KBM-7 (cell line): ENCODE measurements at regions not wholly inside any gene's neighbourhood (a gene's known extent, or its start where the extent isn't known, plus 50 kb on each side); places are given as distances from the start of the nearest gene placed in this dataset.

Experiments used
- DNase-seq: peaks from one replicate; pipeline ENCODE4 v3.0.0-alpha.2; 2015
- in situ Hi-C: fragments of 300-500 bp; cut with MboI; formaldehyde crosslinking; loops from 2 replicates; pipeline ENCODE4 v1.14.3; 2020; ENCODE audit warnings: low sequenced_read_pairs, low pct_unique_long_range_greater_than_20kb, mixed read lengths

DNA sequence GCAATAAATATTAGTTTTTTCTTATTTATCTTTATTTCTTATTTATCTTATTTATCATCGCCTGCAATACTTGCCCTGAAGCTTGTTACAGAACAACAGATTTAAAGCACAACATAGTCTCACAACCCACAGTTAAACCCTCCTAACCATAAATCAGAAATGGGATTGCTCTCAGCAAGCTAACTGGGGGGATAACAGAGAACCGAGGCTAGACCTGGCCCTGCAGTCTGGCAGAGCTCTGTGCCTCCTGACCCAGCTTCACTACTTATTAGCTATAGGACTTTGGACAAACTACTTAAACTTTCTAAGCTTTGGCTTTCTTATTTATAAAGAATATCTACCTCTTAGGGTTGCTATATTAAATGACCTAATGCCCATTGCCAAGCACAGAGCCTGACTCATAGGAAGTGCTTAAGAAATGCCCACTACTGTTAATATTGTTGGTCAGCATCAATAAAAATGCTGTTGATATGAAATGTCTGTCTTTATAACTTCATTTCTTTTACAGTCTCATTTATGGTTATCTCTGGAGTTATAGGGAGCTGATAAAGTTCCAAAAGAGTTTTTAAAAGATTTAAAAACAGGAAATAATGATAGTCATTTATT is 87.9 kb upstream of the BEND6 start:
- DNase-seq: no peak
- in situ Hi-C loops: no loop called here

DNA sequence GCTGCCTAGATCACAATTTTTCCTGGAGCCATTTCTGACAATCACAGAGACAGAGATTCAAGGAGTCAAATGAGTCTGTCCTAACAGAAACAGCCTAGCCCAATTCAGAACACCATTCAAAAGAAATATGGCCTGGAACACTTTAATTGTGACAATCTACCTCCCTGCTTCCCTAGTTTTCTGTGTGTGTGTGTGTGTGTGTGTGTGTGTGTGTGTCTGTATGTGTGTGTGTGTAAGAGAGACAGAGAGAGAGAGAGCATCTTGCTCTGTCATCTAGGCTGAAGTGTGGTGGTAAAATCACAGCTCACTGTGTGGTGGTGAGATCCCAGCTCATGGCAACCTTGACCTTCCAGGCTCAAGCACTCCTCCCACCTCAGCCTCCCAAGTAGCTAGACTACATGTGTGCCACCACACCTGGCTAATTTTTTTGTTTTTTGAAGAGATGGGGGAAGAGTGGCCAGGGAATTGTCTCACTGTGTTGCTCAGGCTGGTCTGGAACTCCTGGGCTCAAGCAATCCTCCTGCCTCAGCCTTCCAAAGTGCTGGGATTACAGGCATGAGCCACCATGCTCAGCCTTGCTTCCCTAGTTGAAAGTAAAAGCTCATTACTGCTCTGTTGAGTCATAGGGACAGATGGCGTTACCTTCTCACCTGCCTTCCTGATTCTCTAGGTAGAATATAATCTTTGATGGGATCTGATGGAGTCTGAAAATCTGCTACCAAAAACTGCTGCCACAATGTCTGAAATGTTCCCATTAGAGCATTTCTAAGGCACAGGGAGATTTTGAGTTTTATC is 89.6 kb upstream of the BEND6 start:
- in situ Hi-C loops: no loop called here
- DNase-seq: no peak

DNA sequence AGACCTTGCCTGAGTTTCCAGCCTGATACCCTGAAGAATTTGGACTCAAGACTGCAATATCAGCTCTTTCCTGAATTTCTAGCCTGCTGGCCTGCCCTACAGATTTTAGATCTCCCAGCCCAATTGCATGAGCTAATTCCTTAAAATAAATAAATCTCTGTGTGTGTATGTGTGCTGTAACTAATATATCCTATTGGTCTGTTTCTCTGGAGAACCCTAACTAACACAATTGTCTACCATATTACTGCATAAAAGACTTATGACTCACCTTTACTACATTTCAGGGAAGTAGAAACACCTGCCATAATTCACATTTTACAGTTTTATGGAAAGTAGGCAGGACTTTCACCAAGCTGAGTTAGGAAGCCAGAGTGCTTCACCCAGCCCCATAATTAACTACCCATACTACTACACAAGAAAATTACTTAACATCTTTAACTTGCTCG is 90.7 kb upstream of the BEND6 start:
- in situ Hi-C loops: no loop called here
- no peak for DNase-seq

DNA sequence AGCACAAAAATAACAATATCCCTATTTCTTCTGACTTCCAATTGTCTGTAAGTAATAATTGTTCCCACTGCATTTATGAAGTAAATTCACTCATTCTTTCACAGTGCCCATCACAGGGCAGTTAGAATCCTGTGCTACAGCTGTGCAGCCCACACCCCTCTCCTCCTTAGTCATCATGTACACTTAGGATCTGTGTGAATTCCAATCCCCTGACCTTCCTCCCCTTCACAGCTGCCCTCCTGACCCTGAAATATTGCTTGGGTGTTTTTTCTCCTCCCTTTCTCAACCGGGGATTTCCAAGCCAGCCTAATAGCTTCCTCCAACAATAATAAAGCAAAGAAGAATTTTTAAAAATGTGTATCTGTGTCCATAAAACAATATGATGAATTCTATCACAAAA is 91.5 kb upstream of the BEND6 start:
- in situ Hi-C loops: no loop called here
- DNase-seq: no peak

DNA sequence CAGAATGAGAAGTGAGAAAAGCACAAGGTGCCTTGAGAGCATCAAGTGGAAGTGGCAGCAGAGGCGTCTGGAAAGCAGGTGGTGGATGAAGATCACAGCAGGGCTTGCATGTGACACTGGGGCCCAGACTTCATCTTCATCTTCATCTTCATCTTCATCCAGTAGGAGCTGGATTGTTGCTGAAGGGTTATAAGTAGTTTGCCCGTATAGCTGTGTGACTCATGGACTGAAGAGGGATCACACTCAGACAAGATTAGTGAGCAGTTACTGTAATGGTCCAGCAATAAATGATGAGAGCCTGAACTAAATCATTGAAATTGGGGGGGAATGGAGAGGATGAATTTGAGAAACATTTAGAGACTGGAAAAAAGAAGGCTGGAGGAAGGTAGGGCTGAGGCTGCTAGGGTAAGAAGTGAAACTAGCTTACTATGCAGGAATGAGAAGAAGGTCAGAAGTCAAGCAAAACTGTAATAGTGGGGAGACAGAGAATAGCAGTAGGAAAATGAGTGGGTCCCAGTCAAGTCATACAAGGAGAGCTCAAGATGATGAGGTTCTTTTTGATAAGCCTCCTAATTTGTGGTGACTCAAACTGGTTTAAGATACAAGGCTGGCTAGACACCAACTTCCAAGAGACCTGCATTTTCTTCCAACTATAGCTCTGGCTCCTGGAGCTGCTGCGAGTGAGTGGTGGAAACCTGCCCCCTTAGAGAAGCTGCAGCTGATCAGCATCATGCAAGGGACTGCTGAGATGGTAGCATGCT is 92.3 kb upstream of the BEND6 start:
- no peak for DNase-seq
- in situ Hi-C loops: no loop called here

DNA sequence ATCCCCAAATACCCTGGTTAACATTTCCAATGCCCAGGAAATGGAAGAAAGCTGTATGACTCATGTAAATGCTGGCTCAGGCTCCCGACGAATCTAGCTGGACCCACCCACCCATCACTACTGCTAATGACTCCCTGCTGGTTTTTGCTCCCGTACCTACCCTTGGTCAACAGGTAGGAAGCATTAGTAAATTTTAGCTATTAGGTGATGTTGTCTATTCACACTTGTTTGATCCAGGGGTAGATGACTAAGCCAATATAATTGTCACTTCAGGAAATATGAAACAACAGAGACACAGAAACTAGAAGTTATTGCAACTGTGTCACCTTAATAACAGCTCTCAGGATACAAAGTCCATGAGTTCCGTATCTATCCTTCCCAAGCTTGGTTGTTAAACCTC is 94.4 kb upstream of the BEND6 start:
- in situ Hi-C loops: no loop called here
- DNase-seq: no peak

DNA sequence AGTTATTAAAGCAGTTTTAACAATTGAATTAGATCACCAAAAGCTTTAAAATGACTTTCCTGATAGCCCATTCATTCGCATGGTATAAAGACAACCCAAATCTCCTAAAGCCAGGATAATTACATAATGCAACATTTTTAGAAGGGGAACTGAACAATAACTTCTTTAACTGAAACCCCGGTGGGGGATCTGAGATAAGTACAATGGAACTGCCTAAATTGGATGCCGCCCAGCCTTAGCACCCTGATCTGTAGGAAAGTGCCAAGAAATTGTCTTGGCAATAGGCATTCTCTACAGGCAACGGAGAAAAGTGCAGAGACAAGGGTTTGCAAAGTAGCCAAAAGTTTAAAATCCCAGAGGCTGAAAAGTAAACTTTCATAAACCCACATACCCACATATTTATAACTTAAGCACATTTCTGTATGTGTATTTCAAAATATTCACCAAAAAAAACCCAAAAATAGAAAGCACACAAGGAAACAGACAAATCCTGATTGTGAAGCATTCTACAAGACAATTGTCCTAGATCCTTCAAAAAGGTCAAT is 98.8 kb upstream of the BEND6 start:
- no peak for DNase-seq
- in situ Hi-C loops: no loop called here

DNA sequence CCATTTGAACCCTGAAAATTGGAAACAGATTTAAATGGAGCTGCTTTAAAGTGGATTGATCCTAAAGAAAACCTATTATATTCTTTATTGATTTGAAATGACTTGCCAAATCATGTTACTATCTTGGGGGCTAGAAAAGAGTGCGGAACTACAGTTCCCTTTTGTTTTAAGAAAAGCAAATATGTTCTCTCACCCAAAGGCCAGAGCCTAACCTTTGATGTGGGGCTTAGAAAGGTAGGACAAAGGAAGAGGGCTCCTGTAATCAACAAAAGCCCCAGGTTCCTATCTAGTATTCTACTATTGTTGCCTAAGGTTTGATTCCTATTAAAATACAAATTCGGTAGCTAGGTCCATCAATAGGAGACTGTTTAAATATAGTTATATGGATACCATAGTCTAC is 100.8 kb upstream of the BEND6 start:
- DNase-seq: no peak
- in situ Hi-C loops: no loop called here

DNA sequence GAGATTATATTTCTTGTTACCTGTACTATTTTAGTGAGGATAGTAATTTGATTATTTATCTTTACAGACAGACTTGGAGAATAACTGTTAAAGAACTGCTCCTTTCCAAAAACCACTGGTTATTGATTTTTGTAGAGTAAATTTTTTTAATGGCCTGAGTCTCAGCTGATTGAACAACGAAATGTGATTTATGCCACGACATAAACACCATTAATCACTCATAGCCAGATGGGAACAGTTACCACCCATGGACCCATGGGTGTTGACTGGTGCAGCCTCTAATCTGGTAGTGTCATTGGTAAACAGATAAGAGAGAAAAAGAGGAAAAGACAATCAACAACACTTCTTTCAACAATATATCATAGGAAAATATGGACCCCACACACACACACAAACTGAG is 101.4 kb upstream of the BEND6 start:
- DNase-seq: no peak
- in situ Hi-C loops: no loop called here

DNA sequence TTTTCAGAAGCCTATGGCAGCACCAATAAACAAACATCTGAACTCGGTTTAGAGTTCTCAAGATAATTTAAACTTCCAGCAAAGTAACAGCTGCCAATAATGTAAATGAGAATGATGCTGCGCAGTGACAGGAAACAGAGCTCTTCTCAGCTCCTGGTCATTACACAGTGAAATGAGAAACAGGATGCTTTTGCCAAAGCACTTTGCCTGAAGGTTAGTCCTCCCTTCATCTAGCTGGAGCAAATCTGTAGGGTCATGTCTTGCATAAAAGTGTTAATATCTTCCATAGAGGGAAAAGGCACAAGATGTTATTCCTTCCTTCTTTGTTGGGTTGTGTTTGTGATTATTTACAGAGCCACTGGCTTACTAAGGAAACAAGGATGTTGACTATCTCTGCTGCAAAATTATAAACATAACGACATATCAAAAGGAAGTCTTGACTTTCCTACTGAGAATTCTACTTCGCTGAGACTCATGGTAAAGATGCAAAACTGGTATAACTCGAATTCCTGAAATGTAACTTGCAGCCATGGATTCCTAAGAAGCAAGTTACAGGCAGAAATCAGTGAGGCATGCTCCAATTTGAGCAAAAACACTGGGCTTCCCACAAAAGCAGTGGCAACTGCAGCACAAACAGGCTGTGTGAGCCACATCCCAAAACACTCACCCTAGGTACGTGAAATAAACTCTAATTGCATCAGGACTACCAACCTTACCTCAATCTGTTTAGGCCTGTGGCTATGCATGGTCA is 102.5 kb upstream of the BEND6 start:
- no peak for DNase-seq
- in situ Hi-C loops: no loop called here

DNA sequence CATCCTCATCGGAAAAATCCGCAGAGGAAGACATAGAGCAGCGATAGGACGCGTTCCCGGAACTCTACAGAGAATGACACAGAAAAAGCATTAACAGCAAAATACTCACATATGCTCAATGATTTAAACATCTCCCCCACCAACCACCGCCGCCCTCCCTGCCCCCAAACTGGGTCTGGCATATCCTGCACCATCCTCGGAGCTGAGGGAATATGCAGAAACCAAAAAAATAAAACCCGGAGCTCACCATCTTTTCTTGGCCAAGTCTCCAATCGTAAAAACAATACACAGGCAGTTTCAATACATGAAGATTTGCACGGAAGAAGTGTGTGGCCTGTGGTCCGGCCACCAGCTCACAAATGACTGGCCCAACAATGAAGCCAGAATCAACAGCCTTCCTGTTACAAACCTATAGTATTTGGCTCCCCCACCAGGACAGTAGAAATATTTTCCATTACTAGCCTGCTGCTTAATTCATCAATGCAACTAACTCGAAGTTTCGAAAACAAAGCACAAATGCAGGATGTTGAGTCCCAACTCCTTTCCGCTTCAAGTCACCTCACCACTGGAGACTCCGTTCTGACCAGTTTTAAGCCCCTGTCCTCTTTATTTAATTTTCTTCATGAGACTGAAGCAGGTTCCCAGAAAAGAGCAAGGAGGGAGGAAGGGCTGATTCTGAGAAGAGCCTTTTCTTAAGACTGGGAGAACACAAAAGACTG is 103.2 kb upstream of the BEND6 start:
- in situ Hi-C loops: no loop called here
- DNase-seq: peak; percentile 62

DNA sequence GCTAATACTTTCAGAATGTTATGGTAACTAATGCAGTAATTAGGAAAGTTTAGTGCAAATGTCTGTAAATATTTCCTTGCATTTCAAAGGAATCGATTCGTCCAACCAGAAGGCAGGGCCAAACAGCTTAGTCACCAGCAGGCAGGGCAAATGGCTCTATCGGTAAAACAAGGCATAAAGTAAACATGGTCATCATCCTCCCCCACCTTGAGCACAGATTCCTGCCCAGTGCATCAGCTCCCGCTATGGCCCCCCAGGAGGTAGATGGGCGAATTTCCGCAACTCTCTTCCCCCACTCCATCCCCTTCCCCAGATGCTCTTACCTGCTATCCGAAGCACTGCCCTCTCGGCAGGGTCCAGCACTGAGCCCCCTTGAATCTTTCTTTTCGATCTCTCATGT is 103.8 kb upstream of the BEND6 start:
- in situ Hi-C loops: no loop called here
- DNase-seq: no peak

DNA sequence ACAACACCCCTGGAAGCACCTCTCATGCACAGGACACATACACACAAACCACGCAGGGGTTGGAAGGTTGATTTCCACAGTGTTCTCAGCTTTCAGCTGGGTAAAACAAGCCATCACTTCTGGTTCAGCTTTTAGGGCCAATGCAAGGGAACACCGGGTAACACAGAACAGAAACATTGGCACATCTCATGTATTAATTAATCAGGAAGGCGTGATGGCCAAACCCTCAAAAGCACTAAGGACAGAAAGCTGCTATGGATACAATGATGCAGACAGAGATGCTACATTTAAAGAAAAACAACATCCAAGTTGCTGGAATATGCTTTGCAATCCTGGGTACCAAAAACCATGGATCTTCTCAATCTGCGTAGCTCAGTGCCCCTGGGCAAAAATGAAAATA is 104.3 kb upstream of the BEND6 start:
- no peak for DNase-seq
- in situ Hi-C loops: no loop called here

DNA sequence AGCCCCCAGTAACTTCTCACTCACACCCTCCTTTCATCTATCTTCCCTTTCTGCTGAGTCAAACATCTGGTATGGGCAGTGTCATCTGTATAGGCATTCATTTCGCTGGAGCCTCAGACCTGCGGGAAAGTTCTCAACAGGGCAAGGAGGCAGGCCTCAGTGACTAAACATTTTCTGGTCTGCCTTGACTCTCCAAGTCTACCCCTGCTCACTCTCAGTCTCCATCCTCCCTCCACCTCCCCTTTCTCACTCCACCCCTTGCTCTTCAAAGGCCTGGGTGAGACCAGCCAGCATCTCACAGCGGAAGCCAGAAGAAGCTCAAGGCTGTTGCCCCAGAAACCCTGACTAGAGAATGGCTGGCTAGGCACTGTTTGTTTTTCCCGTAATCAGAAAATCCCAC is 105.0 kb upstream of the BEND6 start:
- in situ Hi-C loops: no loop called here
- no peak for DNase-seq

DNA sequence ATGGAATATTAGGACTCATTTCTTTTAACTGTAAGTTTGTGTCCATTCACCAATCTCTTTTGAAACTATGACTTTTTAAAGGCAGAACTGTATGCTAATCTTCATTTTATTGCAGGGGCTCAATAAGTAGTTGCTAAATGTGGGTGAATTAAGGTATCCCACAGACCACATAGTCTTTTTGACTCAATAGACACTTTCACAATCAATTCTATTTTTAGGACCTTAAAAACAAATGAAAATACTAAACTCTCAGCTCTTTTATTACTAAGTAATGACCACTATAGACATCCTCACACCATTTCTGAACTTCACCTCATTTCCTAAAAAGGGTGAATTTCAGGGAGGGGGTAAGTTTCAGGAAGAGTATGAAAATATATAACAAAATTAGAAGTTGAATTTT is 106.8 kb upstream of the BEND6 start:
- DNase-seq: no peak
- in situ Hi-C loops: no loop called here

DNA sequence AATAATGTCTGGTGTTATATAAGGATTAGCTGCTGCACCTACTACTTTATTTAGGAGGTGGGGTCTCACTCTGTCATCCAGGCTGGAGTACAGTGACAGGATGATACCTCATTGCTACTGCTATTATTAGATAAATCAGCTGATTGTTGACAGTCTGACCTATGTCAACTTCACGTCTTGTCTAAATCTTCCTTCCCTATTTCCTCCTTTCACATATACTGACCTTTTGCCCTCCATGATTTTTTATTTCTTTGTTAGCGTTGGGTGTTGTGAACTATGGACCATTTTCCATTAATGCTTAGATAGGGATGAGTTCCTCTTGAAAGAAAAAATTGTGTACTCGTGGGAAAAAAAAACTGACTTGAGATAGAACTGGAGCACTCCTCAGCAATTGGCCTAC is 109.9 kb upstream of the BEND6 start:
- no peak for DNase-seq
- in situ Hi-C loops: no loop called here

DNA sequence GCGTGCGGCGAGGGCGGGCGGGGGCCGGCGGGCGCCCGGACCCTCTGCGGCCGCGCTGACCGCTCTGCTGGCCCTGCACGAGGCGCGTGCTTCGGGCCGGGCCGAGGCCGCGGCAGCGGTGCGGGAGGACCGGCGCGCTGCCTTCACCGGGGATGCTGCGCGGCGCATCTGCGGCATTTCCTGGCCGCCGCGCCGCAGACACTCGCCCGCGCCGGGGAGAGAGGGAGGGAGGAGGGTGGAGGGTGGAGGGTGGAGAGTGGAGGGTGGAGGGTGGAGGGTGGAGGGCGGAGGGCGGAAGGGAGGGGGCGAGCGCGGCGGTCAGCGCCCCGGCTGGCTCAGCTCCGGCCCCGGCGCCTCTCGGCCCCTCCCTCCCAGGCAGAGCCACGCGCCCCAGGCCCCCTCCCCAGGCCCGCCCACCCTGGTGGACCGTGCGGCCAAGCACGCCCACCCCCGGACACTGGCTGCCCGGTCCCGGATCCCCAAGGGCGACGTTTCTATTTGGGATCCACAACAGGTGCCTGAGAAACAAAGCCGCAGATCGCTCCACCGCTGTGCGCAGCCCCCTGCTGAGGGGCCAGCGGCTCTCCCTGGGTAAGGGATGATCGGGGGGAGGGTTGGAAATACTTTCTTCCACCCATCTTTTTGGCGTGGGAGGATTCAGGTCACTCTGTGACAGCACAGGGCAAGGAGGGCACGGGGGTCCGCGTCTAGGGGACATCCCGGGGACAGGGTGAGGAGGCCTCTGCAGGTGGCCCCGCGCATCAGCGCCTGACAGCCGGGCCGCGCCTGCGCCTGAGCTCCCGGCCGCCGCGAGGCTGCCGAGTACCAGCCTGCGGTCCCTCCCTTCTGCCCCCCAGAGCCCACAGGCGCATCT is 111.2 kb upstream of the BEND6 start:
- peak; percentile 94 for DNase-seq
- in situ Hi-C loops: no loop called here
